HG03139 (cell line): ENCODE measurements at regions not wholly inside any gene's neighbourhood (a gene's known extent, or its start where the extent isn't known, plus 50 kb on each side); places are given as distances from the start of the nearest gene placed in this dataset.
"Not testable (repeated sequence)": the region's sequence is repeated elsewhere in the genome, so short reads cannot be mapped to it uniquely, and the experiment has no call there.

Experiments used
- ATAC-seq: cut with Tn5 transposase; IDR thresholded peaks from one replicate; pipeline ENCODE4 v1.9.1; 2021; ENCODE audit not compliant: unreplicated experiment

- ATAC-seq, result no peak
These were observed 350.2 kb upstream of the CELF2 start for GRCh38 chr10:10667466-10667865.

GRCh38 chr10:10676972-10677371, 340.7 kb upstream of the CELF2 start:
- ATAC-seq, result no peak

GRCh38 chr10:10677479-10677878, 340.2 kb upstream of the CELF2 start:
- peak; percentile 75 for ATAC-seq

- ATAC-seq, result no peak
These were observed 337.2 kb upstream of the CELF2 start for GRCh38 chr10:10680496-10680895.

GRCh38 chr10:10684972-10685371, 332.7 kb upstream of the CELF2 start:
- no peak for ATAC-seq

- no peak for ATAC-seq
These were observed 332.1 kb upstream of the CELF2 start for GRCh38 chr10:10685566-10685965.

GRCh38 chr10:10687751-10688150, 329.9 kb upstream of the CELF2 start:
- no peak for ATAC-seq

- ATAC-seq, result no peak
These were observed 318.2 kb upstream of the CELF2 start for GRCh38 chr10:10699427-10699826.

- no peak for ATAC-seq
These were observed 316.5 kb upstream of the CELF2 start for GRCh38 chr10:10701084-10701611.

- ATAC-seq, result no peak
These were observed 315.5 kb upstream of the CELF2 start for GRCh38 chr10:10702211-10702610.

GRCh38 chr10:10703382-10703781, 314.3 kb upstream of the CELF2 start:
- no peak for ATAC-seq

- no peak for ATAC-seq
These were observed 305.4 kb upstream of the CELF2 start for GRCh38 chr10:10712155-10712704.

- no peak for ATAC-seq
These were observed 303.3 kb upstream of the CELF2 start for GRCh38 chr10:10714327-10714726.

- ATAC-seq, result no peak
These were observed 300.7 kb upstream of the CELF2 start for GRCh38 chr10:10716972-10717371.

- ATAC-seq, result no peak
These were observed 295.2 kb upstream of the CELF2 start for GRCh38 chr10:10722422-10722821.

- ATAC-seq, result no peak
These were observed 292.5 kb upstream of the CELF2 start for GRCh38 chr10:10725196-10725595.

GRCh38 chr10:10726101-10726500, 291.6 kb upstream of the CELF2 start:
- no peak for ATAC-seq

- ATAC-seq, result not testable (repeated sequence)
These were observed 290.3 kb upstream of the CELF2 start for GRCh38 chr10:10727411-10727810.

GRCh38 chr10:10727812-10728211, 289.9 kb upstream of the CELF2 start:
- no peak for ATAC-seq

- no peak for ATAC-seq
These were observed 287.1 kb upstream of the CELF2 start for GRCh38 chr10:10730471-10731043.

- no peak for ATAC-seq
These were observed 286.3 kb upstream of the CELF2 start for GRCh38 chr10:10731366-10731765.

GRCh38 chr10:10734356-10735064, 283.2 kb upstream of the CELF2 start:
- ATAC-seq, result no peak
